ENCODE measurements at regions not wholly inside any gene's neighbourhood (a gene's known extent, or its start where the extent isn't known, plus 50 kb on each side); places are given as distances from the start of the nearest gene placed in this dataset.

DNA sequence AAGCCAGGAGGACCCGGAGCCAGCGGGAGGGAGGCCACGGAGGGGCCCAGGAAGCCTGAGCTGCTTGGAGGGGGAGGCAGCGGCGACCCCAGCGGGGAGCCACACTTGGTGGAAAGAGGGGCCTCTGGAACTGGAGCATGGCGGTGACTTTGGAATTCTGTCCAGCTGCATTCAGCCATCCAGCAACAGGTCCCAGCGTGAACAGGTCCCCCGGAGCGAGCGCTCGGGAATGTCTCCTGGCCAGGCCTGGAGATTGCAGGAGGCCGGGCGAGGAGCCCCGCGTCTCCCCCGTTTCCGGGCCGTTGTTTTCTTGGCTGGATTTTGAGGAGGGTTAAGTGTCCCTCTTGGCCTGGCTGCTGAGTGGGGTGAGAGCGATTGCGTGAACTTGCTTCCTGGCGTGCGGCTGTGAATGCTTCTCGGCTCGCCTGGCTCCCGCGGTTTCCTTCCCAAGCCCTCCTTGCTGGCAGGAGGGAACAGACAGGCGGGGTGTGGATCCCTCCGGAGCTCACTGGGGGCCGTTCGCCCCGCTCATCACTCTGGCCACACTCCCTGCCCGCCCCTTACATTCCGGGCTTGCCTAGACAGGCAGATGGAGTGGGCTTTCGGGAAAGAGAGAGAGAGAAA is 125.3 kb upstream of the IRX4 start:
- no peaks in the 10 kb centered on the region for H3K9me3 Mint-ChIP-seq
- H3K27me3 Mint-ChIP-seq = peaks cover 12 to 15% of the 10 kb centered on the region in 2 donors
- no peaks in the 10 kb centered on the region for H3K27me3 ChIP-seq (ENCODE audit: insufficient read depth, low read length)
- H3K27ac ChIP-seq (ENCODE audit: low read depth, low read length) = no peak overlapping the region
- no peaks in the 10 kb centered on the region for H3K36me3 Mint-ChIP-seq
- DNase-seq = no peak
- no peaks in the 10 kb centered on the region for H3K4me1 ChIP-seq (ENCODE audit: insufficient read depth, low read length)
- no peaks in the 10 kb centered on the region for H3K9me3 ChIP-seq (ENCODE audit: control insufficient read depth in 1 of 2, low read length in 2 of 2)
- no peak overlapping the region for H3K4me3 ChIP-seq (ENCODE audit: low read length in 2 of 2)
- POLR2A ChIA-PET (ENCODE audit: partially characterized antibody) = no interaction called here
- CTCF ChIA-PET (ENCODE audit: partially characterized antibody) = no interaction called here
- peak overlapping the region in 1 of 8 donors; percentile 29 for H3K4me3 Mint-ChIP-seq
- H3K36me3 ChIP-seq (ENCODE audit: insufficient read depth, low read length) = no peaks in the 10 kb centered on the region
- H3K27ac Mint-ChIP-seq = no peak overlapping the region
- no peaks in the 10 kb centered on the region for H3K4me1 Mint-ChIP-seq
- intact Hi-C loops (cut with micrococcal nuclease) = no loop called here

GRCh38 chr5:2007496-2007877 is 124.8 kb upstream of the IRX4 start:
- POLR2A ChIA-PET (ENCODE audit: partially characterized antibody) = no interaction called here
- Mint-ChIP-seq H3K4me1 (no peaks in the 10 kb centered on the region), H3K27ac (no peak overlapping the region), H3K36me3 (no peaks in the 10 kb centered on the region), H3K9me3 (no peaks in the 10 kb centered on the region), H3K4me3 (peak overlapping the region in 1 of 8 donors; percentile 29), H3K27me3 (peaks cover 14 to 15% of the 10 kb centered on the region in 2 donors)
- intact Hi-C loops (cut with micrococcal nuclease) = no loop called here
- Histone ChIP-seq H3K27ac (ENCODE audit: low read depth, low read length) (no peak overlapping the region), H3K36me3 (ENCODE audit: insufficient read depth, low read length) (no peaks in the 10 kb centered on the region), H3K9me3 (ENCODE audit: control insufficient read depth in 1 of 2, low read length in 2 of 2) (no peaks in the 10 kb centered on the region), H3K27me3 (ENCODE audit: insufficient read depth, low read length) (no peaks in the 10 kb centered on the region), H3K4me3 (ENCODE audit: low read length in 2 of 2) (no peak overlapping the region), H3K4me1 (ENCODE audit: insufficient read depth, low read length) (no peaks in the 10 kb centered on the region)
- CTCF ChIA-PET (ENCODE audit: partially characterized antibody) = no interaction called here
- DNase-seq = no peak

DNA sequence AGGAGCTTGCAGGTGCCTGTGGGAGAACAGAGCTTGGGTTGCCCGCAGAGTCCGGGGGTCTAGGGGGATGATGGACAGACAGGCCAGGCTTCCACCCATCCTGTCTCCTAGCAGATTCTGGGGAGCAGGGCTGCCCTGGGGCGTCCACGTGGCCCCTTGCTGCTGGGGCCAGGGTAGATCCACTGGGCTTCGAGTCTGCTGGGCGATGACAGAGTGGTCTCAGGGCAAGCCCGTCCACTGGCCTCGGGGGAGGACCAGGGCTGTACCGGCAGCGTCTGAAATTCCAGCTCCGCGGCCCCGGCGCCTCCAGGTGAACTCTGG is 124.2 kb upstream of the IRX4 start:
- Mint-ChIP-seq H3K36me3 (no peaks in the 10 kb centered on the region), H3K27ac (no peak overlapping the region), H3K4me1 (no peaks in the 10 kb centered on the region), H3K4me3 (no peak overlapping the region), H3K27me3 (peaks cover 11 to 15% of the 10 kb centered on the region in 2 donors), H3K9me3 (no peaks in the 10 kb centered on the region)
- Histone ChIP-seq H3K4me3 (ENCODE audit: low read length in 2 of 2) (no peak overlapping the region), H3K36me3 (ENCODE audit: insufficient read depth, low read length) (no peaks in the 10 kb centered on the region), H3K27ac (ENCODE audit: low read depth, low read length) (no peak overlapping the region), H3K27me3 (ENCODE audit: insufficient read depth, low read length) (no peaks in the 10 kb centered on the region), H3K9me3 (ENCODE audit: control insufficient read depth in 1 of 2, low read length in 2 of 2) (no peaks in the 10 kb centered on the region), H3K4me1 (ENCODE audit: insufficient read depth, low read length) (no peaks in the 10 kb centered on the region)
- no peak for DNase-seq
- CTCF ChIA-PET (ENCODE audit: partially characterized antibody) = no interaction called here
- intact Hi-C loops (cut with micrococcal nuclease) = no loop called here
- POLR2A ChIA-PET (ENCODE audit: partially characterized antibody) = no interaction called here

DNA sequence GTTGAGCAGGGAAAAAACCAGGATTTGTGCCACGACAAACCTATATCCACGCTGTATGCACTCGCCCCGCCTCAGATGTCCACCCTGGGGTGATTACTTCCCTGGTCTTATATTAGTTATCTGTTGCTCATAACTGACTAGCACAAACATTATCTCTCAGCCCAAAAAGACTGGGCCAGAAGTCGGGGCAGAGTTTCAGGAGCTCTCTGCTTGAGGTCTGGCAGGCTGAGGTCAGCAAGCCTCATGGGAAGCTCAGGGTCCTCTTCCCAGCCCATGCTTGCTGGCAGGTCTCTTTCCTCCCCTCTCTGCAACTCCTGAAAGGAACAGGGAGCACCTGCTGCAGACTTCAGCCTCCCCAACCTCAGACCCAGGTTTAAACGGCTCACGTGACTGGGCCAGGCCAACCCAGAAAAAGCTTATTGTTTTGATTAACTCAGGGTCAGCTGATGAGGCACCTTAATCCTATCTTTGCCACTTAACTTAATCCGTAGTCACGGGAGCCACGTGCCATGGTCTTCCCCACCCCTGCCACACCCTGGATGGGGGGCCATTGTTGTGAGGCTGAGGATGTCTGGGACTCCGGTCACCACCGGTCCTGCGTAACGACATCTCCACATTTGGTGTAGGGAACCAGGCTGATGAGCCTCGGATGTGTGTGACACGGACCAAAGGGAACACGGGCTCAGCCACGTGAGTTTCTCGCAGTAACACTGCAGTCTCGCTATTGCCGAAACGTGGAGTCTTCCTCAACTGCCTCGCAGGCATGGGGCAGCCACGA is 123.7 kb upstream of the IRX4 start:
- intact Hi-C loops (cut with micrococcal nuclease) = no loop called here

GRCh38 chr5:2005101-2006041 is 122.6 kb upstream of the IRX4 start:
- CTCF ChIA-PET (ENCODE audit: partially characterized antibody) = no interaction called here
- H3K4me3 ChIP-seq (ENCODE audit: low read length in 2 of 2) = no peak overlapping the region
- POLR2A ChIA-PET (ENCODE audit: partially characterized antibody) = no interaction called here
- H3K4me1 ChIP-seq (ENCODE audit: insufficient read depth, low read length) = no peaks in the 10 kb centered on the region
- no peaks in the 10 kb centered on the region for H3K36me3 ChIP-seq (ENCODE audit: insufficient read depth, low read length)
- peak overlapping the region in 1 of 7 donors; percentile 75 for H3K27ac Mint-ChIP-seq
- no peaks in the 10 kb centered on the region for H3K36me3 Mint-ChIP-seq
- H3K27me3 Mint-ChIP-seq = peaks cover 21% of the 10 kb centered on the region in 2 donors
- H3K4me1 Mint-ChIP-seq = no peaks in the 10 kb centered on the region
- no peak for DNase-seq
- no peaks in the 10 kb centered on the region for H3K9me3 Mint-ChIP-seq
- H3K9me3 ChIP-seq (ENCODE audit: control insufficient read depth in 1 of 2, low read length in 2 of 2) = no peaks in the 10 kb centered on the region
- no peaks in the 10 kb centered on the region for H3K27me3 ChIP-seq (ENCODE audit: insufficient read depth, low read length)
- intact Hi-C loops (cut with micrococcal nuclease) = no loop called here
- no peak overlapping the region for H3K4me3 Mint-ChIP-seq
- no peak overlapping the region for H3K27ac ChIP-seq (ENCODE audit: low read depth, low read length)

More for the DNA sequence above, 123.7 kb upstream of the IRX4 start:
- Histone ChIP-seq H3K27ac (ENCODE audit: low read depth, low read length) (no peak overlapping the region), H3K4me1 (ENCODE audit: insufficient read depth, low read length) (no peaks in the 10 kb centered on the region), H3K36me3 (ENCODE audit: insufficient read depth, low read length) (no peaks in the 10 kb centered on the region), H3K4me3 (ENCODE audit: low read length in 2 of 2) (no peak overlapping the region), H3K9me3 (ENCODE audit: control insufficient read depth in 1 of 2, low read length in 2 of 2) (no peaks in the 10 kb centered on the region), H3K27me3 (ENCODE audit: insufficient read depth, low read length) (no peaks in the 10 kb centered on the region)
- Mint-ChIP-seq H3K36me3 (no peaks in the 10 kb centered on the region), H3K27ac (no peak overlapping the region), H3K9me3 (no peaks in the 10 kb centered on the region), H3K27me3 (peaks cover 14 to 16% of the 10 kb centered on the region in 2 donors), H3K4me1 (no peaks in the 10 kb centered on the region), H3K4me3 (no peak overlapping the region)
- DNase-seq = no peak
- CTCF ChIA-PET (ENCODE audit: partially characterized antibody) = no interaction called here
- POLR2A ChIA-PET (ENCODE audit: partially characterized antibody) = no interaction called here

DNA sequence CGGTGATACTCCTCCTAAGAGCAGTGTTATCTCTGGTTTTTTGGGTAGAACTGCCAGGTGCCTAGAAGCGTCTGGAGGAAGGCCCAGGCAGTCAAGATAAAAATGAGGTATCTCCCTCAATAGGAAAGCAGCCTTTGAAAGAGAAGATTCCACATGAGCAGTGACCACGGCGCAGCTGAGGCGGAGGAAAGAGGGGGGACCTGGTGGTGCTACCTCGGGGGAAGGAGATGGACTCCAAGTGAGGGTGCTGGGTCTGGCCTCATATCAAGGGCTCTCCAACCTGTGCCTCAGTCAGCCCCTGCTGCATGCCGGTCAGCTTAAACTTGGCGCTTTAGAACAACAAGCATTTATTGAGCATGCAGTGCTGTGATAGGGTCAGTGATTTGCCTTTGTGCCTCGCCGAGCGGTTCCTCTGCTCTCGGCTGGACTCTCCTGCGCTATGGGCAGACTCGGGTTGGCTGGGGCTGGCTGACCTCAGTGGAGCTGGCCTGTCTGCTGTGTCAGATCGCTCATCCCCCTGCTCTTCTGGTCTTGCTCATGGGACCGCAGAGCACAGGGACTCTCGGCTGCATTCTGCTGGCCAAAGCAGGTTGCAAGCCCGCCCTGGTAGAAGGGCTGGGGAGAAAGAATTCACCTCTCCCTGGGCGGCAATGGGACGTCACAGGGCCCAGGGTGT is 121.1 kb upstream of the IRX4 start:
- ChIA-PET CTCF (ENCODE audit: partially characterized antibody) (no interaction called here), POLR2A (ENCODE audit: partially characterized antibody) (no interaction called here)
- H3K27me3 Mint-ChIP-seq = peaks cover 23 to 26% of the 10 kb centered on the region in 2 donors
- no peaks in the 10 kb centered on the region for H3K9me3 Mint-ChIP-seq
- Histone ChIP-seq H3K4me3 (ENCODE audit: low read length in 2 of 2) (no peak overlapping the region), H3K4me1 (ENCODE audit: insufficient read depth, low read length) (no peaks in the 10 kb centered on the region), H3K36me3 (ENCODE audit: insufficient read depth, low read length) (no peaks in the 10 kb centered on the region), H3K27me3 (ENCODE audit: insufficient read depth, low read length) (no peaks in the 10 kb centered on the region), H3K27ac (ENCODE audit: low read depth, low read length) (no peak overlapping the region), H3K9me3 (ENCODE audit: control insufficient read depth in 1 of 2, low read length in 2 of 2) (no peaks in the 10 kb centered on the region)
- H3K27ac Mint-ChIP-seq = no peak overlapping the region
- H3K36me3 Mint-ChIP-seq = no peaks in the 10 kb centered on the region
- no peak for DNase-seq
- intact Hi-C loops (cut with micrococcal nuclease) = no loop called here
- H3K4me1 Mint-ChIP-seq = no peaks in the 10 kb centered on the region
- H3K4me3 Mint-ChIP-seq = no peak overlapping the region

DNA sequence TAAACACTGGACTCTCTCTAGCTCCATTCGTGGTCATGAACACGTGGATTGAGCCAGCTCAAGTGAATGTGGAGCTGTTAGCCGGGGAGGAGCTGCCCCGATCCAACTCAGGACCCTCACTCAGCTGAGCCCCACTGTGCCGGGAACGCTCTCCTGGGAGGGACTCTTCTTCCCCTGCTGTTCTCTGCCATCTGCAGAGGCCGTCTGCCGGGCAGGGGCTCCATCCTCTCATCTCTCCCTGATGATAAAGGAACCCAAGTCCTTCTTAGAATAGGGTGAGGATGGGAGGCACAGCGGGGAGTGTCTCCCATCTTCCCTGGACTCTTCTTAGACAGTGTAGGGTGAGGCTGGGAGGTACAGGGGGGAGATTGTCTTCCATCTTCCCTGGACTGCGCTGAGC is 120.5 kb upstream of the IRX4 start:
- Histone ChIP-seq H3K27me3 (ENCODE audit: insufficient read depth, low read length) (no peaks in the 10 kb centered on the region), H3K36me3 (ENCODE audit: insufficient read depth, low read length) (no peaks in the 10 kb centered on the region), H3K27ac (ENCODE audit: low read depth, low read length) (no peak overlapping the region), H3K9me3 (ENCODE audit: control insufficient read depth in 1 of 2, low read length in 2 of 2) (no peaks in the 10 kb centered on the region), H3K4me3 (ENCODE audit: low read length in 2 of 2) (no peak overlapping the region), H3K4me1 (ENCODE audit: insufficient read depth, low read length) (no peaks in the 10 kb centered on the region)
- DNase-seq = no peak
- no peak overlapping the region for H3K4me3 Mint-ChIP-seq
- H3K27me3 Mint-ChIP-seq = peaks cover 28 to 30% of the 10 kb centered on the region in 2 donors
- POLR2A ChIA-PET (ENCODE audit: partially characterized antibody) = no interaction called here
- H3K36me3 Mint-ChIP-seq = no peaks in the 10 kb centered on the region
- H3K4me1 Mint-ChIP-seq = no peaks in the 10 kb centered on the region
- intact Hi-C loops (cut with micrococcal nuclease) = no loop called here
- no peak overlapping the region for H3K27ac Mint-ChIP-seq
- peaks cover 0 to 4% (median 1%) of the 10 kb centered on the region in 8 donors for H3K9me3 Mint-ChIP-seq
- CTCF ChIA-PET (ENCODE audit: partially characterized antibody) = no interaction called here

All from CD4-positive, alpha-beta memory T cell (primary cell).